PC-3 (cell line): ENCODE measurements at regions not wholly inside any gene's neighbourhood (a gene's known extent, or its start where the extent isn't known, plus 50 kb on each side); places are given as distances from the start of the nearest gene placed in this dataset.

Source experiments
- ATAC-seq: fragments of 200-7000 bp; cut with Tn5 transposase; 2 replicates; pipeline ENCODE4 v1.9.1; 2020; ENCODE audit warnings: mild to moderate bottlenecking, moderate library complexity
- BruUV-seq: library from RNA; stranded (reverse); fragments of 400-500 nt; replicated peaks from 2 replicates; lab custom pipeline; 2021; lab: Mats Ljungman, UMichigan
- CTCF ChIA-PET: fragments of 300-600 bp; sonication (Branson Sonifier 250); formaldehyde crosslinking; loops from one replicate; lab custom pipeline; 2022; ENCODE audit warnings: antibody characterized with exemption; lab: Charles Lee
- POLR2A ChIA-PET: fragments of 300-600 bp; sonication (Branson Sonifier 250); formaldehyde crosslinking; loops from one replicate; lab custom pipeline; 2022; ENCODE audit warnings: antibody characterized with exemption; ENCODE audit not compliant: unreplicated experiment; lab: Charles Lee
- DNase-seq: peaks from one replicate; pipeline ENCODE4 v3.0.0-alpha.2; 2015
- H2AFZ ChIP-seq: fragments of 300-600 bp; sonication (generic); 2 replicates; pipeline ENCODE4 v1.6.0; 2016; ENCODE audit warnings: antibody characterized with exemption, low read length
- H3F3A ChIP-seq: fragments of 300-600 bp; sonication (generic); one replicate; pipeline ENCODE4 v1.6.0; 2017; ENCODE audit warnings: antibody characterized with exemption, low read length, control low read depth, mild to moderate bottlenecking; ENCODE audit not compliant: unreplicated experiment
- H3K27ac ChIP-seq: fragments of 300-600 bp; sonication (generic); 2 replicates; pipeline ENCODE4 v1.5.1; 2016; ENCODE audit warnings: mild to moderate bottlenecking, low read length
- H3K27me3 ChIP-seq: fragments of 300-600 bp; sonication (generic); 2 replicates; pipeline ENCODE4 v1.6.1; 2016; ENCODE audit warnings: low read length, mixed read lengths
- H3K36me3 ChIP-seq: fragments of 300-600 bp; sonication (generic); 2 replicates; pipeline ENCODE4 v1.6.1; 2016; ENCODE audit warnings: low read depth, mixed run types, low read length, mixed read lengths
- H3K4me1 ChIP-seq: fragments of 300-600 bp; sonication (generic); 2 replicates; pipeline ENCODE4 v1.5.1; 2016; ENCODE audit warnings: low read length; ENCODE audit not compliant: insufficient read depth
- H3K4me2 ChIP-seq: fragments of 300-600 bp; sonication (generic); 2 replicates; pipeline ENCODE4 v1.6.0; 2016; ENCODE audit warnings: low read length
- H3K4me3 ChIP-seq: fragments of 300-600 bp; sonication (generic); 2 replicates; pipeline ENCODE4 v1.5.1; 2016; ENCODE audit warnings: mild to moderate bottlenecking, low read length, mixed read lengths
- H3K79me2 ChIP-seq: fragments of 300-600 bp; sonication (generic); 2 replicates; pipeline ENCODE4 v1.6.1; 2017; ENCODE audit warnings: low read length, mixed read lengths
- H3K9ac ChIP-seq: fragments of 300-600 bp; sonication (generic); 2 replicates; pipeline ENCODE4 v1.6.0; 2016; ENCODE audit warnings: mild to moderate bottlenecking, low read length
- H3K9me2 ChIP-seq: fragments of 300-600 bp; sonication (generic); replicated peaks from 2 replicates; pipeline ENCODE4 v1.6.1; 2016; ENCODE audit warnings: mixed run types, low read length, mixed read lengths
- H3K9me3 ChIP-seq: fragments of 300-600 bp; sonication (generic); 2 replicates; pipeline ENCODE4 v1.6.1; 2016; ENCODE audit warnings: low read length, mixed read lengths
- H4K20me1 ChIP-seq: fragments of 300-600 bp; sonication (generic); 2 replicates; pipeline ENCODE4 v1.6.1; 2016; ENCODE audit warnings: low read length, mixed read lengths
- CTCF ChIP-seq: fragments of 300-600 bp; sonication (generic); conservative IDR thresholded peaks from 2 replicates; pipeline ENCODE4 v1.5.1; 2017; ENCODE audit warnings: antibody characterized with exemption, low read depth, mild to moderate bottlenecking, low read length
- EZH2 ChIP-seq: fragments of 300-600 bp; sonication (generic); IDR thresholded peaks from one replicate; pipeline ENCODE4 v1.6.1; 2017; ENCODE audit warnings: antibody characterized with exemption, mild to moderate bottlenecking, low read length; ENCODE audit not compliant: unreplicated experiment
- EZH2phosphoT487 ChIP-seq: fragments of 300-600 bp; sonication (generic); IDR thresholded peaks from 2 replicates; pipeline ENCODE4 v1.6.1; 2018; ENCODE audit warnings: mild to moderate bottlenecking, antibody characterized with exemption, low read length, borderline replicate concordance
- intact Hi-C: fragments of 100-400 bp; cut with micrococcal nuclease; formaldehyde crosslinking; loops from 2 replicates; pipeline ENCODE4 v1.9.0; 2023

- no peaks in the 10 kb centered on the region for H4K20me1 ChIP-seq
- no peak overlapping the region for H3K9ac ChIP-seq
- intact Hi-C loops: no loop called here
- H3K36me3 ChIP-seq: no peaks in the 10 kb centered on the region
- H3K4me2 ChIP-seq: no peak overlapping the region
- DNase-seq: no peak
- H3K27ac ChIP-seq: no peak overlapping the region
- no peaks in the 10 kb centered on the region for H3K9me2 ChIP-seq
- no peak for TF ChIP-seq EZH2
- TF ChIP-seq EZH2phosphoT487: no peak
- no peak for TF ChIP-seq CTCF
- BruUV-seq: no TSS peak
- no peaks in the 10 kb centered on the region for H3F3A ChIP-seq
- H3K27me3 ChIP-seq: no peaks in the 10 kb centered on the region
- no peaks in the 10 kb centered on the region for H3K4me1 ChIP-seq
- no peaks in the 10 kb centered on the region for H3K9me3 ChIP-seq
- CTCF ChIA-PET: no interaction called here
- no peaks in the 10 kb centered on the region for H3K79me2 ChIP-seq
- ATAC-seq: no peak
- H2AFZ ChIP-seq: no peak overlapping the region
- no peak overlapping the region for H3K4me3 ChIP-seq
- POLR2A ChIA-PET: no interaction called here
Measured at GRCh38 chr2:22932288-22932687, 452.7 kb upstream of the KLHL29 start.

GRCh38 chr2:22934747-22935146, 450.2 kb upstream of the KLHL29 start:
- no peaks in the 10 kb centered on the region for H3F3A ChIP-seq
- H3K36me3 ChIP-seq: no peaks in the 10 kb centered on the region
- H3K9me3 ChIP-seq: no peaks in the 10 kb centered on the region
- no peaks in the 10 kb centered on the region for H3K4me1 ChIP-seq
- no peak overlapping the region for H3K27ac ChIP-seq
- H3K4me2 ChIP-seq: no peak overlapping the region
- ATAC-seq (no peak), DNase-seq (no peak)
- no peaks in the 10 kb centered on the region for H3K79me2 ChIP-seq
- H4K20me1 ChIP-seq: no peaks in the 10 kb centered on the region
- ChIA-PET CTCF (no interaction called here), POLR2A (no interaction called here)
- no peaks in the 10 kb centered on the region for H3K27me3 ChIP-seq
- H3K4me3 ChIP-seq: no peak overlapping the region
- no peaks in the 10 kb centered on the region for H3K9me2 ChIP-seq
- intact Hi-C loops: no loop called here
- H2AFZ ChIP-seq: no peak overlapping the region
- TF ChIP-seq EZH2phosphoT487 (no peak), CTCF (no peak), EZH2 (no peak)
- BruUV-seq: no TSS peak
- no peak overlapping the region for H3K9ac ChIP-seq

GRCh38 chr2:22942441-22942840, 442.5 kb upstream of the KLHL29 start:
- H2AFZ ChIP-seq: no peak overlapping the region
- H3K27ac ChIP-seq: no peak overlapping the region
- H4K20me1 ChIP-seq: no peaks in the 10 kb centered on the region
- ATAC-seq: no peak
- H3K4me2 ChIP-seq: no peak overlapping the region
- H3K4me1 ChIP-seq: no peaks in the 10 kb centered on the region
- no peaks in the 10 kb centered on the region for H3F3A ChIP-seq
- H3K9me2 ChIP-seq: no peaks in the 10 kb centered on the region
- no TSS peak for BruUV-seq
- ChIA-PET POLR2A (no interaction called here), CTCF (no interaction called here)
- no peak overlapping the region for H3K4me3 ChIP-seq
- H3K27me3 ChIP-seq: no peaks in the 10 kb centered on the region
- no peaks in the 10 kb centered on the region for H3K9me3 ChIP-seq
- no peak overlapping the region for H3K9ac ChIP-seq
- intact Hi-C loops: no loop called here
- H3K79me2 ChIP-seq: no peaks in the 10 kb centered on the region
- DNase-seq: no peak
- H3K36me3 ChIP-seq: no peaks in the 10 kb centered on the region
- TF ChIP-seq EZH2phosphoT487: no peak
- TF ChIP-seq CTCF: no peak
- no peak for TF ChIP-seq EZH2
